IMR-90 (cell line): ENCODE measurements at regions not wholly inside any gene's neighbourhood (a gene's known extent, or its start where the extent isn't known, plus 50 kb on each side); places are given as distances from the start of the nearest gene placed in this dataset.

Source experiments
- ATAC-seq: fragments of 200-7000 bp; cut with Tn5 transposase; 2 replicates; pipeline ENCODE4 v1.9.1; 2020; ENCODE audit warnings: low read depth, mild to moderate bottlenecking, moderate library complexity
- BruUV-seq: library from RNA; stranded (reverse); fragments of 400-500 nt; replicated peaks from 2 replicates; lab custom pipeline; 2021; lab: Mats Ljungman, UMichigan
- CTCF ChIA-PET: fragments of 300-600 bp; formaldehyde crosslinking; extraction: SDS; loops from one replicate; lab custom pipeline; 2021; ENCODE audit warnings: antibody characterized with exemption; lab: Yijun Ruan, JAX
- POLR2A ChIA-PET: fragments of 300-600 bp; sonication (Branson Sonifier 250); formaldehyde crosslinking; loops from one replicate; lab custom pipeline; 2022; ENCODE audit warnings: antibody characterized with exemption; ENCODE audit not compliant: unreplicated experiment; lab: Charles Lee
- DNase-seq: peaks from one replicate; pipeline ENCODE4 v3.0.0; 2013
- H2AFZ ChIP-seq: replicated peaks from 2 replicates; pipeline ENCODE3; 2013; ENCODE audit warnings: low read length, mild to moderate bottlenecking; ENCODE audit not compliant: poor library complexity
- H2AK5ac ChIP-seq: 2 replicates; pipeline ENCODE4 v1.6.1; 2013; ENCODE audit warnings: low read depth, low read length, inconsistent platforms
- H2AK9ac ChIP-seq: replicated peaks from 2 replicates; pipeline ENCODE3; 2013; ENCODE audit warnings: mild to moderate bottlenecking, low read depth, low read length, moderate library complexity; ENCODE audit not compliant: poor library complexity
- H2BK120ac ChIP-seq: 2 replicates; pipeline ENCODE4 v1.6.1; 2013; ENCODE audit warnings: low read depth, low read length, inconsistent platforms
- H2BK15ac ChIP-seq: 3 replicates; pipeline ENCODE4 v1.6.1; 2013; ENCODE audit warnings: low read depth, low read length, inconsistent platforms
- H2BK20ac ChIP-seq: 2 replicates; pipeline ENCODE4 v1.6.1; 2013; ENCODE audit warnings: low read depth, mild to moderate bottlenecking, inconsistent platforms, low read length, moderate library complexity
- H2BK5ac ChIP-seq: 2 replicates; pipeline ENCODE4 v1.6.1; 2013; ENCODE audit warnings: mild to moderate bottlenecking, low read depth, low read length, inconsistent platforms; ENCODE audit not compliant: poor library complexity, severe bottlenecking
- H3K14ac ChIP-seq: replicated peaks from 2 replicates; pipeline ENCODE4 v1.6.1; 2013; ENCODE audit warnings: low read depth, low read length, inconsistent platforms
- H3K18ac ChIP-seq: 2 replicates; pipeline ENCODE4 v1.6.1; 2013; ENCODE audit warnings: low read depth, low read length, control low read depth
- H3K23ac ChIP-seq: 2 replicates; pipeline ENCODE4 v1.6.1; 2013; ENCODE audit warnings: low read depth, low read length, inconsistent platforms
- H3K27ac ChIP-seq: 2 replicates; pipeline ENCODE4 v1.5.1; 2013; ENCODE audit warnings: mild to moderate bottlenecking, control low read depth, low read length; ENCODE audit not compliant: insufficient read depth
- H3K27me3 ChIP-seq: 2 replicates; pipeline ENCODE4 v1.6.1; 2013; ENCODE audit warnings: low read length; ENCODE audit not compliant: control insufficient read depth, insufficient read depth
- H3K36me3 ChIP-seq: 2 replicates; pipeline ENCODE4 v1.6.1; 2013; ENCODE audit warnings: low read length, mixed read lengths; ENCODE audit not compliant: control insufficient read depth, insufficient read depth
- H3K4ac ChIP-seq: 2 replicates; pipeline ENCODE4 v1.6.1; 2013; ENCODE audit warnings: low read depth, low read length, inconsistent platforms
- H3K4me1 ChIP-seq: 2 replicates; pipeline ENCODE4 v1.6.1; 2013; ENCODE audit warnings: low read length, mixed read lengths; ENCODE audit not compliant: control insufficient read depth, insufficient read depth
- H3K4me2 ChIP-seq: 2 replicates; pipeline ENCODE4 v1.6.1; 2013; ENCODE audit warnings: low read depth, mild to moderate bottlenecking, control low read depth, low read length, moderate library complexity
- H3K4me3 ChIP-seq: 2 replicates; pipeline ENCODE4 v1.5.1; 2013; ENCODE audit warnings: low read depth, mild to moderate bottlenecking, control low read depth, low read length, moderate library complexity; ENCODE audit not compliant: insufficient read depth
- H3K56ac ChIP-seq: 2 replicates; pipeline ENCODE4 v1.6.1; 2013; ENCODE audit warnings: low read length, inconsistent platforms; ENCODE audit not compliant: insufficient read depth; ENCODE audit errors: extremely low read depth
- H3K79me1 ChIP-seq, 2 experiments: 2 replicates each; pipeline ENCODE4 v1.6.1; 2013; ENCODE audit warnings: low read length in 2 of 2, inconsistent platforms in 1 of 2, low read depth in 1 of 2
- H3K9ac ChIP-seq: 2 replicates; pipeline ENCODE4 v1.6.1; 2013; ENCODE audit warnings: low read depth, low read length, control low read depth
- H3K9me1 ChIP-seq: 2 replicates; pipeline ENCODE4 v1.6.1; 2013; ENCODE audit warnings: low read length, inconsistent platforms; ENCODE audit not compliant: insufficient read depth
- H3K9me3 ChIP-seq: 2 replicates; pipeline ENCODE4 v1.6.1; 2013; ENCODE audit warnings: low read length; ENCODE audit not compliant: control insufficient read depth, insufficient read depth
- H4K20me1 ChIP-seq: 2 replicates; pipeline ENCODE4 v1.6.1; 2013; ENCODE audit warnings: low read length, inconsistent platforms; ENCODE audit not compliant: insufficient read depth
- H4K5ac ChIP-seq: 2 replicates; pipeline ENCODE4 v1.6.1; 2013; ENCODE audit warnings: mild to moderate bottlenecking, low read depth, low read length, control low read depth
- H4K8ac ChIP-seq, 2 experiments: 2 replicates each; pipeline ENCODE4 v1.6.1; 2013; ENCODE audit warnings: low read depth in 2 of 2, low read length in 2 of 2, control low read depth in 1 of 2, inconsistent platforms in 1 of 2
- H4K91ac ChIP-seq: 2 replicates; pipeline ENCODE4 v1.6.1; 2013; ENCODE audit warnings: low read depth, low read length, inconsistent platforms; ENCODE audit not compliant: insufficient read depth
- CEBPB ChIP-seq: IDR thresholded peaks from 2 replicates; pipeline ENCODE4 v1.6.1; 2012; ENCODE audit warnings: low read depth, low read length, improper control_type of control experiment
- CHD1 ChIP-seq: IDR thresholded peaks from 2 replicates; pipeline ENCODE4 v1.6.1; 2012; ENCODE audit warnings: low read depth, low read length, improper control_type of control experiment
- CTCF ChIP-seq: conservative IDR thresholded peaks from 2 replicates; pipeline ENCODE4 v1.5.1; 2012; ENCODE audit warnings: mild to moderate bottlenecking, low read depth, low read length, improper control_type of control experiment
- ELK1 ChIP-seq: fragments of 150-350 bp; IDR thresholded peaks from 2 replicates; pipeline ENCODE4 v1.6.1; 2016; ENCODE audit warnings: low read depth, mild to moderate bottlenecking, low read length, moderate library complexity, borderline replicate concordance
- FOS ChIP-seq: fragments of 150-350 bp; IDR thresholded peaks from 2 replicates; pipeline ENCODE4 v1.6.1; 2016; ENCODE audit warnings: low read depth, low read length
- MAFK ChIP-seq: IDR thresholded peaks from 2 replicates; pipeline ENCODE4 v1.6.1; 2012; ENCODE audit warnings: low read depth, low read length, improper control_type of control experiment
- MAZ ChIP-seq: IDR thresholded peaks from 2 replicates; pipeline ENCODE4 v1.6.1; 2012; ENCODE audit warnings: low read depth, mild to moderate bottlenecking, low read length, improper control_type of control experiment, moderate library complexity, borderline replicate concordance
- MXI1 ChIP-seq: IDR thresholded peaks from 2 replicates; pipeline ENCODE4 v1.6.1; 2012; ENCODE audit warnings: low read depth, mild to moderate bottlenecking, low read length, moderate library complexity, borderline replicate concordance
- NFE2L2 ChIP-seq: fragments of 150-350 bp; IDR thresholded peaks from 2 replicates; pipeline ENCODE4 v1.6.1; 2016; ENCODE audit warnings: low read depth, mild to moderate bottlenecking, low read length
- POLR2A ChIP-seq: IDR thresholded peaks from 2 replicates; pipeline ENCODE4 v1.6.1; 2012; ENCODE audit warnings: mild to moderate bottlenecking, low read depth, low read length
- RAD21 ChIP-seq: IDR thresholded peaks from 2 replicates; pipeline ENCODE4 v1.6.1; 2012; ENCODE audit warnings: low read length, improper control_type of control experiment
- RFX5 ChIP-seq: IDR thresholded peaks from 2 replicates; pipeline ENCODE4 v1.8.0; 2012; ENCODE audit warnings: low read depth, mild to moderate bottlenecking, low read length, moderate library complexity
- SMC3 ChIP-seq: fragments of 150-350 bp; IDR thresholded peaks from 2 replicates; pipeline ENCODE4 v1.6.1; 2016; ENCODE audit warnings: low read depth, mild to moderate bottlenecking, antibody characterized with exemption, low read length, moderate library complexity
- WGBS, 2 experiments: methylation state at CpG; one replicate each; pipeline versions ENCODE4 v1.1.5 to v1.1.7; 2013; ENCODE audit warnings: missing lambda C conversion rate in 2 of 2; ENCODE audit not compliant: insufficient read length in 1 of 2; ENCODE audit errors: extremely low coverage in 2 of 2; 5-methylcytosine and 5-hydroxymethylcytosine counted together
- dilution Hi-C: fragments of 300-500 bp; cut with HindIII; formaldehyde crosslinking; loops from one replicate; pipeline ENCODE4 v1.14.3; 2018; ENCODE audit warnings: low sequenced_read_pairs; ENCODE audit not compliant: unreplicated experiment
- in situ Hi-C: fragments of 300-500 bp; cut with MboI; formaldehyde crosslinking; loops from 3 replicates; pipeline ENCODE4 v1.14.3; 2019; ENCODE audit warnings: low sequenced_read_pairs, inconsistent platforms, mixed read lengths
- intact Hi-C: fragments of 100-400 bp; cut with micrococcal nuclease; formaldehyde crosslinking; loops from 2 replicates; pipeline ENCODE4 v1.10.0; 2022

- peak overlapping the region; percentile 28; the same call in 1 of the 2 replicates for H3K4ac ChIP-seq
- H3K56ac ChIP-seq = no peak overlapping the region
- H3K4me1 ChIP-seq = peaks cover 17% of the 10 kb centered on the region
- H2BK5ac ChIP-seq = no peak overlapping the region
- H4K20me1 ChIP-seq = no peaks in the 10 kb centered on the region
- H3K9ac ChIP-seq = no peak overlapping the region
- H3K79me1 ChIP-seq = peaks cover 19 to 55% of the 10 kb centered on the region in 2 experiments
- H4K5ac ChIP-seq = no peak overlapping the region; the same call in 1 of the 2 replicates
- BruUV-seq = no TSS peak
- CTCF ChIA-PET = interaction anchor here (0.7 to 1.6 kb wide), 2 partner anchors 10 to 151 kb away, joined by 3 to 8 read pairs; no protein-coding TSS in a partner anchor
- peak overlapping the region; percentile 90 for H2AK5ac ChIP-seq
- H2AFZ ChIP-seq = no peak overlapping the region
- H3K4me3 ChIP-seq = no peak overlapping the region
- H4K91ac ChIP-seq = no peak overlapping the region
- no peaks in the 10 kb centered on the region for H3K9me3 ChIP-seq
- H3K36me3 ChIP-seq = no peaks in the 10 kb centered on the region
- H3K27ac ChIP-seq = no peak overlapping the region
- H4K8ac ChIP-seq = 0 out of 4 replicates have a peak overlapping the region, but pooled peaks of 1 of the 2 experiments have one; percentile 21
- in situ Hi-C loops = no loop called here
- no peak overlapping the region for H2AK9ac ChIP-seq
- no peak for DNase-seq
- peak overlapping the region; percentile 88; the same call in 1 of the 2 replicates for H3K23ac ChIP-seq
- H2BK20ac ChIP-seq = no peak overlapping the region
- 100% methylated on average over 1 of the region's 4 CpGs; no CpG with 5 or more reads in 1 of the 2 experiments for WGBS, 2 experiments
- H3K4me2 ChIP-seq = no peak overlapping the region
- POLR2A ChIA-PET = no interaction called here
- H3K9me1 ChIP-seq = peaks cover 5% of the 10 kb centered on the region
- H2BK15ac ChIP-seq = no peak overlapping the region
- dilution Hi-C loops = no loop called here
- H3K27me3 ChIP-seq = no peaks in the 10 kb centered on the region
- no peak for ATAC-seq
- no peak overlapping the region for H3K18ac ChIP-seq
- TF ChIP-seq NFE2L2 = no peak
- TF ChIP-seq RFX5 = no peak
- TF ChIP-seq CTCF = no peak
- no peak for TF ChIP-seq SMC3
- no peak for TF ChIP-seq MAZ
- no peak for TF ChIP-seq RAD21
- no peak for TF ChIP-seq FOS
- no peak for TF ChIP-seq POLR2A
- no peak for TF ChIP-seq CEBPB
- TF ChIP-seq MAFK = no peak
- no peak for TF ChIP-seq ELK1
- TF ChIP-seq MXI1 = no peak
- no peak for TF ChIP-seq CHD1
- no peak overlapping the region for H3K14ac ChIP-seq
- H2BK120ac ChIP-seq = no peak overlapping the region
- intact Hi-C loops = no loop called here
Measured at GRCh38 chr6:138681627-138682026, 91.9 kb upstream of the CCDC28A start.
